CD4-positive, alpha-beta T cell treated with Interleukin-15 for 1 hour (primary cell): ENCODE measurements at regions not wholly inside any gene's neighbourhood (a gene's known extent, or its start where the extent isn't known, plus 50 kb on each side); places are given as distances from the start of the nearest gene placed in this dataset.
"Not testable (repeated sequence)": the region's sequence is repeated elsewhere in the genome, so short reads cannot be mapped to it uniquely, and the experiment has no call there.

Experiments used
- DNase-seq: peaks from one replicate; pipeline ENCODE4 v3.0.0-alpha.2; 2020

DNA sequence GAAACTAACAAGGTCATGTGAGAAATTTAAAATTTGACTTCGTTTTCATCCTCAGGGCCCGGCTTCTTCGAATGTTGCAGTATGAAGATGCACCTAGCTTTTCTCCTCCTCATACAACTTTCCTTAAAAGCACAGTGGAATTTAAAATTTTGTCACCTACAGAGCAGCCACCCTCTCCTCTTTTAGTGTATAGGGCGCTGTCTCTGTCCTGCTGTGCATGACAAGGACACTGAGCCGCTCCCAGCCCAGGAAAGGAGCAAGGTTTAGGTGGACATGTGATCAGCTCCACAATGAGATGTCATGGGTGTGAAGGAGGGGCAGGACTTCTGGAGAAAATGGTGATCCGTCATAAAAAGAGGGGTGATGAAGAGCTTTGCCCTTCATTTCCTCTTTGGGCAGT lies 1185.4 kb downstream of the RPIA start:
- DNase-seq = not testable (repeated sequence)

DNA sequence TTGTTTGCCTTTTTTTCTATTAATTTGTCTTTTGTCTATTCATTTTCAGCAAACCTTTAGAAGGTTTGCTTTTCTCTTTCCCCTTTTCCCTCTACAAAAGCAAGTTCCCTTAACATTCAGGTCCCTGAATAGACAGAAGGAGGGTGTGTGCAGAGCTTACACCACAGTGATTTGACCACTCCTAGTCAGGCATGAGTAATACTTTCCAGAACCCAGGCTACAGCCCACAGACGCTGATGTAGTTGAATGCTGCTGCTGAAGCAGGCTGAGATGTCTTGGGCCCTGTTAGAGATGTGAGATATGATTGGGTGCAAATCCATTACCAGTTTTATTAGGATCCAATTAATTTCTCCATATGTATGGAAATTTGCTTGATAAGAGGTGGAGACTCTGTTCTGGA lies 1191.4 kb downstream of the RPIA start:
- DNase-seq = not testable (repeated sequence)

DNA sequence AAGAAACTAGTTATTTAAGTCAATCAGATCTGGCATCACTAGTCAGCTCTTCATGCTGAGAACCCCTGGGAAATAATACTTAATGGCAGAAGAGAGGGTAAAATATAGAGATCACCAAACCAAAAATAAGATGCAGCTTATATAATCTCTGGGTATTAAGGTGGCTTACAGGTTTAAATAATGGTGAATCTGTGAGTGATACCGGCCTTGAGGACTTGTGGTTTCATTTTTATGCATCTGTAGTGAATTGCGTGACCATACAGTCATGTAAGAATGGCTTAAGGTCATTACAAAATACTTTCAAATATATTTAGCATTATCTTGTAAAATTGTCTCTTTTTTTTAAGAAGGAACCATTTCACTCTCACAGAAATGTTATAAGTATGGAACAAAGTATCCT lies 1192.2 kb downstream of the RPIA start:
- DNase-seq = not testable (repeated sequence)

DNA sequence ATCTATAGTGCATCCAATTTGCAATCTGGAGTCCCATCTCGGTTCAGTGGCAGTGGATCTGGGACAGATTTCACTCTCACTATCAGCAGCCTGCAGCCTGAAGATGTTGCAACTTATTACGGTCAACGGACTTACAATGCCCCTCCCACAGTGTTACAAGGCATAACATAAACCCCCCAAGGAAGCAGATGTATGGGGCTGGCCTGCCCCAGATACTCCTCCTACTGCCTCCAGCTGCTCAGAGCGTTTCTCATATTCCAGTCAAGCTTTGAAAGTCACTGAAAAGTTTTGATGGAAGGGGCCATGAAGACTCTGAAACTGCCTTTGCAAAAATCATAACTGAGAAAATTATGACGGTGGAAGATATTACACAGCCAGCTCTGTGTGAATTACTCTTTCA lies 1193.6 kb downstream of the RPIA start:
- DNase-seq = not testable (repeated sequence)

DNA sequence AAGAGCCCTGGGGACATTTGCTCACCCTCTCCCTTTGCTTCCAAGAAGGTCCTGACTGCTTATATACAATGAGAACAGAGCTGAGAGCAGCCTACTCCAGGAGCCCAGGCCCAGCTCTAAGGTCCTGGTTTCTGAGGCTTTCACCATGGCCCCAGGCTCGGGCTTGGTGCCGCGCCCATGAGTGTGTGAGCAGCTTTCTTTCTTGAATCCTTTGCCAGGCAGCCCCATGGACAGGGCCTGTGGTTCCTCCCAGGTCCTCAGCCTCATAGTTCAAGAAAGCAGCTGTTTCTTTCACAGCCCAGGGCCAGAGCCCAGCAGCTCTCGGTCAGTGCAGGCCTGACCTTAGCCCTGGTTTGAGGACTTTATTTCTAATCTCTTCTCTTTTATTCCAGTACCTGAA lies 1197.2 kb downstream of the RPIA start:
- DNase-seq = not testable (repeated sequence)

DNA sequence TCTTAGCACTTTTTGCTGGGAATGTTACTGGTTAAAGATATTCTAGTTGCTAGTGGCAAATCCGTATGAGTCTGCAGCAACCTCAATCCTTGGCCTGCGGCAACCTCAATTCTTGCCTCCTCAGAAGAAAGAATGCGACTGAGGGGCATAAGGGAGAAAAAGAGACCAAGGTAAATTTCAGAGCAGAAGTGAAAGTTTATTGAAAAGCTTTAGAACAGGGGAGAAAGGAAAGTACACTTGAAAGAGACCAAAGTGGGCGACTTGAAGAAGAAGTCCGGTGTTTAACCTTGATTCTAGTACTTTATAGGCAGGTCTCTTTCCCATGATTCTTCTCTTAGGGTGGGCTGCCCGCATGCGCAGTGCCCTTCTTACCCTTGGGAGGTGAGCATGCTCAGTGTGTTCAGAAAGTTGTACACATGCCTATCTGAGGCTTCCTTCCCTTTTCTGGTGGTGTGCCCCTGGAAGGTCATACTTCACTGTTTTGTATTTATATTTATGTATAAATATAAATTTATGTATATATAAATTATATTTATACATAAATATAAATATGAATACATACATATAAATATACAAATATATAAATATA lies 1198.8 kb downstream of the RPIA start:
- DNase-seq = not testable (repeated sequence)

DNA sequence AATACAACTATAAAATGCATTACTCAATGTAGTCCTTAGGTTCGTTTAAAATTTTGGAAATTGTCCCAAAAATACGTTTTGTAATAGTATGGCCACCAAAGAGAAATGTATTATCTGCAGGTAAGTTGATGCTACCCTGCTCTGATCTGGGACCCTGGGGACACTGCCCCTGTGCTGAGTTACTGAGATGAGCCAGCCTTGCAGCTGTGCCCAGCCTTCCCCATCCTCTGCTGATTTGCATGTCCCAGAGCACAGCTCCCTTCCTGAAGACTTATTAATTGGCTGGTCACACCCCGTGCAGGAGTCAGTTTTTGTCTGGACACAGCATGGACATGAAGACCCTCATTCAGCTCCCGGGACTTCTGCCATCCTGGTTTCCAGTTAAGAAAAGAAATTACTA lies 1203.5 kb downstream of the RPIA start:
- DNase-seq = not testable (repeated sequence)

DNA sequence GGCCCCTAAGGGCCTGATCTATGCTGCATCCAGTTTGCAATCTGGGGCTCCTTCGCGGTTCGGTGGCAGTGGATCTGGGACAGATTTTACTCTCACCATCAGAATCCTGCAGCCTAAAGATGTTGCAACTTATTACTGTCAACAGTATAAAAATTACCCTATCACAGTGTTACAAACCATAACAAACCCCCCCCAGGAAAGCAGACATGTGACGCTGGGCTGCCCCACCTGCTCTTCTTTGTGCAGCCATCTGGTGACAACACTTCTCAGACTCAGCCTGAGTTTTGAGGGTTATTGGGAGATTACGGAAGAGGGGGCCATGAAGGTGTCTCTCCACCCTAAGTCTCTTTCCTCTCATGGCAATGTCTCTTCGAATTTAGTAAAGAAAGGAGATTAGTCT lies 1204.2 kb downstream of the RPIA start:
- DNase-seq = not testable (repeated sequence)

DNA sequence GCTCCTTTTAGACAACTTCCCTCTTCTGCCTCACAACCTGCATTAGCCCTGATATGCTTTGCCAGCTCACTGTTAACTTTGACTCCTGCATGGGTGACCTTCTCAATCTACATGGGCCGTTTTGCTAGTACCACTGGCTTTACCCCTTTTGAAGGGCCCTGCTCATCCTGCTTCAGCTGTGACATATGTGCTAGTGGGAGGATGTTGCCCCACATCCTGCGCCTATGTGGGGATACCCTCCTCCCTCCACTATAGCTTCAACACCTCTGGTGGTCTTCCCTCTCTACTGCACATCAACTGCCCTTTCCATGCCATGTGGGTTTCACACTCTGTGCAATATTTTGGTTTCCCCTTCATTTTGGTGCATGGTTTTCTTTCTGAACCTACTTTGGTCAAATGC lies 1235.5 kb downstream of the RPIA start:
- not testable (repeated sequence) for DNase-seq

DNA sequence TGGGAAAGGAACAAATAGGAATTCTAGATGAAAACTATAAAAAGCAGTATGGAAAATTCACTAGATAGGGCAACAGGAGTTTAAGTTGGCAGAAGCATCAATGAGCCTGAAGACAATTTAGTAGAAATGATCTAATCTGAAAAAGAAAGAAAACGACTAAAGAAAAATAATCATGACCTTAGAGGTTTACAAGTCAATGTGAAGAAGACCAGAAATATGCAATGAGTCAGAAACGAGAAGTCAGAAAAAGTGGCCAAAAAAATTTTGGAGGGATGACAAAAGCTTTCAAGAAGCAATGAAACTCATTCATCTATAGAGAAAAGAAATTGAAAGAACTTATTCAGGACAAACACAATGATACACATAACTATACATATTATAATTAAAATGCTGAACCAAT lies 1244.0 kb downstream of the RPIA start:
- DNase-seq = not testable (repeated sequence)

DNA sequence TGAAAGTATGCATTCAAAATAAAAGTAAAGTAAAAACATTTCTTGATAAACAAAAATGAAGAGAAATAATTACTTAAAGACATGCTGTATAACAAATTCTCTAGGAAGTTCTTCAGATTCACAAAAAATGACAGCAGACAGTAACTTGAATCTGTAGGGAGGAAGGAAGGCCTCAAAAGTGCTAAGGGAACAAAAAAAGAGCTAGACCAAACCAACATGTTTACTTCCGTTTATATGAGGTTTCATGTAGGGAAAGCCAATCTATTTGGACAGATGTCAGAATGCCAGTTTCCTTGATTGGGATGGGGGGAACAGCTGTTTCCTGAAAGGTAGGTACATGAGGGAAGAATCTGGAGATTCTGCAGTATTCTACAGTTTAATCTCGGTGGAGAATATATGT lies 1244.5 kb downstream of the RPIA start:
- DNase-seq = not testable (repeated sequence)

DNA sequence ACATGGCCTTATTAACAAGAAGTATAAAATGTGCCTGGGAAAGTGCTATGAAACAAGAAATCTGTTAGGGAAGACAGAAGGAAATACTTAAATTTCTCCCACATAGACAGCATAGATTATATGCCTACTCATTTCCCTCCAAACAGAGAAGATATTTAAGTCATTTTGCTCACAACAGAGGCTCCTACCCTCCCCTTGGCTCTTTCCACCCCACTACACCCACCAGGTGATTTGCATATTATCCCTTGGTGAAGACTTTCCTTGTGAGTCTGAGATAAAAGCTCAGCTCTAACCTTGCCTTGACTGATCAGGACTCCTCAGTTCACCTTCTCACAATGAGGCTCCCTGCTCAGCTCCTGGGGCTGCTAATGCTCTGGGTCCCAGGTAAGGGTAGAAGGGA lies 1245.1 kb downstream of the RPIA start:
- not testable (repeated sequence) for DNase-seq

DNA sequence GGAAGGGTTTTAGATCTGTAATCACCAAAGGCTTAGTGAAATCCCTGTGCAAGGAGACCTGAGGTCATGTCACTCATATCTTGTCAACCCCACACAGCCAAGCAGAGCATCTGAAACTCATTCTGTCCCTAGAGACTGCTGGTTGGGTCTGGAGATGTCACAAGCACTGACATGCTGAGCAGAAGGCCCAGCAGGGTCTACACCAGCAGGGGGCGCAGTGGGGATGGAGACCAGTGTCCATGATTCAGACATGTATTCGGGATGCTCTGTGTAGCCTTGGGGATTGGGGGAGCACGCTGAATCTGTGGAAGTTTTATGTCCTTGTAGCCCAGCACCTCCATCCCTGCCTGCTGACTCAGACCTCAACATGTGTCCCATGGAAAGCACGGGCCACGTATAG lies 1247.3 kb downstream of the RPIA start:
- not testable (repeated sequence) for DNase-seq

DNA sequence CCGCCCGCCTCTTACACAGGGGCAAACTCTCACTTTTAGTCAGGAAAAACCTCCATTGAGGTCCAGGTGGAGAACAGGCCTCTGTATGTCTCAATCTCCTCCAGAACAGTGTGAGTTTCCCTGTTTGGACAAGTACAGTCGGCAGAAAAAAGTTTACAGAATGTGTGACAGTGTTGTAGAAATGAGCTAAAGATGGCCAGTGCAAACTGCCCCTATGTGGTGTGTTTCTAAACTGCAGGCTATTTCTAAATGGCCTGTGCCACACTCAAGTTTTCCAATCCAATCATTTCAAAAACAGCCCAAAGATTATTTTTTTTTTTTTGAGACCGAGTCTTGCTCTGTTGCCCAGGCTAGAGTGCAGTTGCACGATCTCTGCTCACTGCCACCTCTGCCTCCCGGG lies 1252.8 kb downstream of the RPIA start:
- not testable (repeated sequence) for DNase-seq

DNA sequence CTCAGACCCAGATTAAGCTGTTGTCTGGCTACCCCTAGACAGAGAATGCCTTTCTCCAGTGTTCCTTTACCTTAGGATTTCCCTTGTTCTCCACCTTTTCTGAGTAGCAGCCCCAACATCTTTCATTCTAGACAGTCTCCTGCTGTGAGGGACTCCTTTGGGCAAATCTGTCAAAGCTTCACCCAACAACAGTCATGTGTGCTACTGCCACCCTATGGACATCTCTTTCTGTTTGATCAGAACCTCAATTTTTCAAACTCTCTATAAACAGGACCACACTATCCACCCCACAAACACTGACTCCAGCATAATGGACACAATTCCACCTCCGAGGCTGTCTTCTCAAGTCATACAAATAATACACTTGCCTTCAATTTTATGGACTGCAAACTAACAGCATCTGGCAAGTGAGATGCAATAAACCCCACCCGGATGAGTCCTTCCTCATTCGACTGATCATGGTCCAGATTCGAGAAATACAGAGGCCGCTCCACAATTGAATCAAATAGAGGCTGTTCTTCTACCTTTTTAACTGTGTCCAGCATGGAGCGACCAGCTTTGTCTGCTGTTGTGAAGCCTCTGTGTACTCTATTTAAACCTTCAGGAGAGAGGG lies 1253.6 kb downstream of the RPIA start:
- not testable (repeated sequence) for DNase-seq

DNA sequence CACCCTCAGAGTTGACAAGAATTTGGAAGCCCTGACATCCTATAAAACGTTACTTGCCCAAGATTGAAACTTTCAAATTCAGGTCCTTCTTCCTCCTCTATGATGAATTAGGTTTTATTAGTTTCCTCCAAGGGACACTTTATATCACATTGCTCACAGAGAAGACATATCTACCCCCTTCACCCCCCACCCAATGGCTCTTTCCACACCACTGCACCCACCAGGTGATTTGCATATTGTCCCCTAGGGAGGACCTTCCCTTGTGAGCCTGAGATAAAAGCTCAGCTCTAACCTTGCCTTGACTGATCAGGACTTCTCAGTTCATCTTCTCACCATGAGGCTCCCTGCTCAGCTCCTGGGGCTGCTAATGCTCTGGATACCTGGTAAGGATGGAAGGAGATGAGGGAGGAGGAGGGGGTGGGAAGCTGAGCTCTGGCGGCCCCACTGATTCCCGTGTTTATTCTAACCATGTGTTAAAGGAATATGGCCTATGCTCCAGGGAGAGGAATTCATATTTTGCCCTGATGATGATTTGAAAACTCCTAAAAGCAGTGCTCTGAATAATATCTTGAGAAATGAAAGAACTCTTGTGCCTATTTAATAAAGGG lies 1255.8 kb downstream of the RPIA start:
- DNase-seq = not testable (repeated sequence)

DNA sequence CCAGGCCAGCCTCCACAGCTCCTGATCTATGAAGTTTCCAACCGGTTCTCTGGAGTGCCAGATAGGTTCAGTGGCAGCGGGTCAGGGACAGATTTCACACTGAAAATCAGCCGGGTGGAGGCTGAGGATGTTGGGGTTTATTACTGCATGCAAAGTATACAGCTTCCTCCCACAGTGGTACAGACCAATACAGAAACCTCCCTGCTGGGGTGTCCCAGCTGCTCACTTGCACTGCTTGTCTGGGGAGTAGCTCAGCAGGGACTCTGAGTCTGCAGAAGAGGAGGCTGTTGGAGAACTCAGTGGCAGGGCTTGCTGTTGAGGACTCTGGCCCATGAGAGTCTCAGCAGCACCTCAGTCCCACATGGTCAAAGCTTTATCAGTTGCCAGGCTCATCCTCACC lies 1256.6 kb downstream of the RPIA start:
- not testable (repeated sequence) for DNase-seq

DNA sequence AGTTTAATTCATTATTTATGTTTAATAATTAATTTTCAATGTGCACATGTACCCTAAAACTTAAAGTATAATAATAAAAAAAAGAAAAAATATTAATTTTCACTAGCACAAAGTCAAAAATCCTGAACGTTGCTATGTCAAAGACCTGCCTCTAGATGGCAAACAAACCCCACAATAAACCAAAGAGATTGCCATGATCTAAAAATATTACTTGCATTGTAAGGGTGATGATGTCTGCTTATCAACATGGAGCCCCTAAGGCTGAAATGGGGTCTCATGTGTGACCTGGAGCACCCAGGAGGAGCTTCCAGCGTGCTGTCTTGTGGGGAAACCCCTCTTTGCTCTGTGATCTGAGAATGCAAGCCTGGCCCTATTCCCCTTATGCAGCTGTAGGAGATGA lies 1259.3 kb downstream of the RPIA start:
- not testable (repeated sequence) for DNase-seq

DNA sequence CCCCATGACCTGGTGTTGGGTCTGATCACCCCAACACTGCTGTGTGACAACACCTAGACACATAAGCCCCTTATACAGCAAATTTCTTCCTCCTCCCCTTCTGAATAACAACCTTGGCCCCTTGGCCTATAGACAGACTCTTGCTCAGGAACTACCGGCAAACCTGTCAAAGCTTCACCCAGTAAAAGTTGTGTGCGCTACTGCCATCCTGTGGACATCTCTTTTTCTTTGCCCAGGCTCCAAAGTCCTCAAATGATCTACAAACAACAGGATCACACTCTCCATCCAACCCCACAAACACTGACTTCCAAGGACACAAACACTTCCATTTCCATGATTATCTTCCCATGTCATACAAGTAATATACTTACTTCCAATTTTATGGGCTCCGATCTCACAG lies 1265.8 kb downstream of the RPIA start:
- DNase-seq = not testable (repeated sequence)

DNA sequence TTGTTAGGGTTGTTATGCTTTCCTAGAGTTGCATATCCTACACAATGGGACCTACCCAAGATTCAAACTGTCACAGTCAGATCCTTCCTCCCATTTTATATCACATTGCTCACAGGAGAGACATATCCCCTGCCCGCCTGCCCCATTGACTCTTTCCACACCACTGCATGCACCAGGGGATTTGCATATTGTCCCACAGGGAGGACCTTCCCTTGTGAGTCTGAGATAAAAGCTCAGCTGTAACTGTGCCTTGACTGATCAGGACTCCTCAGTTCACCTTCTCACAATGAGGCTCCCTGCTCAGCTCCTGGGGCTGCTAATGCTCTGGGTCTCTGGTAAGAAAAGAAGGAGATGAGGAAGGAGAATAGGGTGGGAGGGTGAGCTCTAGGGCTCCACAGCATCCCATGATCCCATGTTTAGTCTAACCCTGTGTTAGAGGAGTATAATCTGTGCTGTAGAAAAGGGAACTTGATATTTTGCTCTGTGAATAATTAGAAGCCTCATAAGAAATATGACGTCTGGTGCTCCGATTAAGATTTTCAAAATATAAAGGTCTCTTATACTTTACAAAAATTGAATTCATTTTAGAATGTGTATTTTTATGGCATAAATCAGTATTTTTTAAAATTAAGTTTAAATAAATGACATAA lies 1268.4 kb downstream of the RPIA start:
- DNase-seq = not testable (repeated sequence)

DNA sequence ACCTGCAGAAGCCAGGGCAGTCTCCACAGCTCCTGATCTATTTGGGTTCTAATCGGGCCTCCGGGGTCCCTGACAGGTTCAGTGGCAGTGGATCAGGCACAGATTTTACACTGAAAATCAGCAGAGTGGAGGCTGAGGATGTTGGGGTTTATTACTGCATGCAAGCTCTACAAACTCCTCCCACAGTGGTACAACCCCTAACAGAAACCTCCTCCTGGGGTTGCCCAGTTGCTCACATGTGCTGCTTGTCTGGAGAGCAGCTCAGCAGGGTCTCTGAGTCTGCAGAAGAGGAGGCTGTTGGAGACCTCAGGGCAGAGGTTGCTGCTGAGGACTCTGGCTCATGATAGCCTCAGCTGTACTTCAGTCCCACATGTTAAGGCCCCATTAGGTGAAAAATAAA lies 1269.1 kb downstream of the RPIA start:
- not testable (repeated sequence) for DNase-seq

DNA sequence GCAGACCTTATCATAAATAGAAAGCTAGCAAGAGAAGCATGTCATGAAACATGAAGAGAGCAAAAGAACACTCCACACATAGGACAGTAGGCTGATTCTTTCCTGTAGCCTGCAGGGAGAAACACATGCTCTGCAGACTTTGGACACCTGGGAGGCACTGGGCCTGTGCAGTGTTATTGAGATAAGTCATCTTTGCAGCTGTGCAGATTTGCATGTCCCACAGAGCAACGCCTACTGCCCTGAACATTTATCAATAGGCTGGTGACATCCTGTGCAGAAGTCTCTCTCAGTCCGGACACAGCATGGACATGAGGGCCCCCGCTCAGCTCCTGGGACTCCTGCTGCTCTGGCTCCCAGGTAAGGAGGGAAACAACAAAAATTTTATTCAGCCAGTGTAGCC lies 1277.1 kb downstream of the RPIA start:
- DNase-seq = not testable (repeated sequence)

DNA sequence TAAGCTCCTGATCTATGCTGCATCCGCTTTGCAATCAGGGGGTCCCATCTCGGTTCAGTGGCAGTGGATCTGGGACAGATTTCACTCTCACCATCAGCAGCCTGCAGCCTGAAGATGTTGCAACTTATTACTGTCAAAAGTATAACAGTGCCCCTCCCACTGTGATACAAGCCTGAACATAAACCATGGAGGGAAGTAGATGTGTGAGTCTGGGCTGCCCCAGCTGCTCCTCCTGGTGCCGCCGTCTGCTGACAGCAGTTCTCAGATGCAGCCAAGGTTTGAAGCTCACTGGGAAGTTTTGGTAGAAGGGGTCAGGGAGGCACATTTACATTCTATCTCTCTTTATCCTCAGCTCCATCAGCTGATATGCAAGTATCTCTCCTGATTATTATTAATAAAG lies 1277.7 kb downstream of the RPIA start:
- not testable (repeated sequence) for DNase-seq

DNA sequence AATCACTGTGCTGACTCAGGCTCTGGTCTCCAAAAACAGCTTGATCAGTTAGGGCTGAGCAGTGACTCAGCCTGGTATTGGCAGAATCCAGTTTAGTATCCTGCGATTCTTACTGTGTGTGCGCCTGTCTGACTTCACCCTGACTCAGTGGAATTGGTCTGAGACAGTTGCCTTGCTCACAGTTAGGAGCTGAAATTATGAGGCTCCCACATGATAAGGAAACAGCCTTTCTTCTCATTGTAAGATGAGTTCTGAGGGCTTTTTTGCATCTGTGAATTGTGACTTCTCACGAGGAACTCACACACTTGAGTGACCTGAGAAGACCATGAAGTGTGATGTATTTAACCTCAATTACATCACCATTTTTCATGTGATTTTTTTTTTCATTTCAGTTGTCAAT lies 1282.4 kb downstream of the RPIA start:
- not testable (repeated sequence) for DNase-seq
